Hematopoietic multipotent progenitor cell treated with erythropoietin and hydrocortisone succinate and interleukin-3 and kit ligand, for 15 days (in vitro differentiated cells): ENCODE measurements at regions not wholly inside any gene's neighbourhood (a gene's known extent, or its start where the extent isn't known, plus 50 kb on each side); places are given as distances from the start of the nearest gene placed in this dataset.
A peak's percentile ranks its signal among the peaks of the same experiment; 100 is the strongest.
"Not testable (repeated sequence)": the region's sequence is repeated elsewhere in the genome, so short reads cannot be mapped to it uniquely, and the experiment has no call there.

Source experiments
- DNase-seq: peaks from one replicate; pipeline ENCODE4 v3.0.0-alpha.2; 2015; ENCODE audit warnings: low spot score

- DNase-seq, result no peak
These were observed 143.5 kb upstream of the TRIM24 start for GRCh38 chr7:138316421-138317043.

- DNase-seq, result no peak
These were observed 142.9 kb upstream of the TRIM24 start for GRCh38 chr7:138317044-138317596.

- DNase-seq, result no peak
These were observed 135.1 kb upstream of the TRIM24 start for GRCh38 chr7:138324941-138325340.

- DNase-seq, result no peak
These were observed 134.6 kb upstream of the TRIM24 start for GRCh38 chr7:138325434-138325833.

GRCh38 chr7:138328215-138328614 is 131.8 kb upstream of the TRIM24 start:
- DNase-seq, result no peak

- not testable (repeated sequence) for DNase-seq
These were observed 127.2 kb upstream of the TRIM24 start for GRCh38 chr7:138332850-138333249.

- DNase-seq, result no peak
These were observed 121.7 kb upstream of the TRIM24 start for GRCh38 chr7:138338361-138338760.

GRCh38 chr7:138339229-138339628 is 120.8 kb upstream of the TRIM24 start:
- not testable (repeated sequence) for DNase-seq

GRCh38 chr7:138342990-138343389 is 117.1 kb upstream of the TRIM24 start:
- no peak for DNase-seq

- DNase-seq, result no peak
These were observed 114.5 kb upstream of the TRIM24 start for GRCh38 chr7:138345567-138345966.

GRCh38 chr7:138346975-138347374 is 113.1 kb upstream of the TRIM24 start:
- DNase-seq, result no peak

GRCh38 chr7:138349841-138350700 is 110.0 kb upstream of the TRIM24 start:
- peak; percentile 14 for DNase-seq

GRCh38 chr7:138350701-138351357 is 109.2 kb upstream of the TRIM24 start:
- peak; percentile 79 for DNase-seq

- DNase-seq, result peak; percentile 97
These were observed 107.2 kb upstream of the TRIM24 start for GRCh38 chr7:138352570-138353461.

- peak; percentile 78 for DNase-seq
These were observed 106.0 kb upstream of the TRIM24 start for GRCh38 chr7:138354066-138354465.

- DNase-seq, result no peak
These were observed 104.8 kb upstream of the TRIM24 start for GRCh38 chr7:138355254-138355653.

- DNase-seq, result no peak
These were observed 101.2 kb upstream of the TRIM24 start for GRCh38 chr7:138358850-138359341.

- no peak for DNase-seq
These were observed 100.0 kb upstream of the TRIM24 start for GRCh38 chr7:138359870-138360559.

- no peak for DNase-seq
These were observed 96.3 kb upstream of the TRIM24 start for GRCh38 chr7:138363721-138364120.

- not testable (repeated sequence) for DNase-seq
These were observed 93.9 kb upstream of the TRIM24 start for GRCh38 chr7:138366137-138366536.

GRCh38 chr7:138366676-138367075 is 93.4 kb upstream of the TRIM24 start:
- DNase-seq, result not testable (repeated sequence)
